Activated CD4-positive, alpha-beta T cell treated with anti-CD3 and anti-CD28 coated beads, Interleukin-2, amount 50 U/mL, for 16 hours (primary cell): ENCODE measurements at regions not wholly inside any gene's neighbourhood (a gene's known extent, or its start where the extent isn't known, plus 50 kb on each side); places are given as distances from the start of the nearest gene placed in this dataset.
"Not testable (repeated sequence)": the region's sequence is repeated elsewhere in the genome, so short reads cannot be mapped to it uniquely, and the experiment has no call there.

Experiments used
- DNase-seq: peaks from one replicate; pipeline ENCODE4 v3.0.0-alpha.2; 2020

- DNase-seq, result no peak
Observed at GRCh38 chr2:59196491-59196890, 955.4 kb upstream of the FANCL start.

GRCh38 chr2:59195851-59196250 lies 954.7 kb upstream of the FANCL start:
- no peak for DNase-seq

GRCh38 chr2:59191781-59192180 lies 950.7 kb upstream of the FANCL start:
- no peak for DNase-seq

GRCh38 chr2:59190518-59190917 lies 949.4 kb upstream of the FANCL start:
- no peak for DNase-seq

GRCh38 chr2:59184276-59185020 lies 943.3 kb upstream of the FANCL start:
- DNase-seq, result no peak

GRCh38 chr2:59183070-59183469 lies 941.9 kb upstream of the FANCL start:
- DNase-seq, result no peak

- no peak for DNase-seq
Observed at GRCh38 chr2:59182249-59182648, 941.1 kb upstream of the FANCL start.

- DNase-seq, result no peak
Observed at GRCh38 chr2:59181347-59181746, 940.2 kb upstream of the FANCL start.

- no peak for DNase-seq
Observed at GRCh38 chr2:59180621-59181020, 939.5 kb upstream of the FANCL start.

GRCh38 chr2:59180111-59180510 lies 939.0 kb upstream of the FANCL start:
- DNase-seq, result no peak

GRCh38 chr2:59177748-59178147 lies 936.6 kb upstream of the FANCL start:
- DNase-seq, result no peak

- no peak for DNase-seq
Observed at GRCh38 chr2:59176737-59177136, 935.6 kb upstream of the FANCL start.

- no peak for DNase-seq
Observed at GRCh38 chr2:59174536-59175243, 933.6 kb upstream of the FANCL start.

GRCh38 chr2:59173325-59173724 lies 932.2 kb upstream of the FANCL start:
- no peak for DNase-seq

GRCh38 chr2:59171019-59171418 lies 929.9 kb upstream of the FANCL start:
- DNase-seq, result no peak

GRCh38 chr2:59168766-59169165 lies 927.6 kb upstream of the FANCL start:
- no peak for DNase-seq

- no peak for DNase-seq
Observed at GRCh38 chr2:59167514-59167913, 926.4 kb upstream of the FANCL start.

- DNase-seq, result not testable (repeated sequence)
Observed at GRCh38 chr2:59157908-59158307, 916.8 kb upstream of the FANCL start.

GRCh38 chr2:59151805-59152204 lies 910.7 kb upstream of the FANCL start:
- DNase-seq, result no peak

GRCh38 chr2:59150217-59150849 lies 909.2 kb upstream of the FANCL start:
- DNase-seq, result no peak

GRCh38 chr2:59149271-59149670 lies 908.1 kb upstream of the FANCL start:
- DNase-seq, result no peak

GRCh38 chr2:59112258-59112657 lies 871.1 kb upstream of the FANCL start:
- DNase-seq, result no peak

- no peak for DNase-seq
Observed at GRCh38 chr2:59096973-59097372, 855.8 kb upstream of the FANCL start.

GRCh38 chr2:59093571-59093970 lies 852.4 kb upstream of the FANCL start:
- DNase-seq, result no peak
